Dendritic cell treated with granulocyte-macrophage colony-stimulating factor and Interleukin-4, amounts not matched to agents 40 ng/mL and 50 ng/mL, for 4 days (primary cell): ENCODE measurements at regions not wholly inside any gene's neighbourhood (a gene's known extent, or its start where the extent isn't known, plus 50 kb on each side); places are given as distances from the start of the nearest gene placed in this dataset.

Experiments
- H3K27ac Mint-ChIP-seq: one replicate; pipeline ENCODE4 v1.8.0; 2022; ENCODE audit warnings: mild to moderate bottlenecking, mixed read lengths
- H3K27me3 Mint-ChIP-seq: one replicate; pipeline ENCODE4 v1.8.0; 2022; ENCODE audit warnings: mild to moderate bottlenecking, mixed read lengths
- H3K36me3 Mint-ChIP-seq: one replicate; pipeline ENCODE4 v1.8.0; 2022; ENCODE audit warnings: low read depth, mixed read lengths
- H3K4me1 Mint-ChIP-seq: one replicate; pipeline ENCODE4 v1.8.0; 2022; ENCODE audit warnings: low read depth, mixed read lengths
- H3K4me3 Mint-ChIP-seq: one replicate; pipeline ENCODE4 v1.8.0; 2022; ENCODE audit warnings: mild to moderate bottlenecking, moderate library complexity, mixed read lengths
- H3K9me3 Mint-ChIP-seq: one replicate; pipeline ENCODE4 v1.8.0; 2022; ENCODE audit warnings: mixed read lengths
- intact Hi-C: fragments of 100-400 bp; cut with micrococcal nuclease; formaldehyde crosslinking; loops from one replicate; pipeline ENCODE4 v1.15.0; 2022

GRCh38 chr18:56200381-56200911 is 437.9 kb downstream of the TXNL1 start:
- Mint-ChIP-seq H3K27me3 (no peaks in the 10 kb centered on the region), H3K36me3 (no peaks in the 10 kb centered on the region), H3K4me1 (no peaks in the 10 kb centered on the region), H3K27ac (no peak overlapping the region), H3K9me3 (peaks cover 24% of the 10 kb centered on the region), H3K4me3 (no peak overlapping the region)
- intact Hi-C loops, result no loop called here

DNA sequence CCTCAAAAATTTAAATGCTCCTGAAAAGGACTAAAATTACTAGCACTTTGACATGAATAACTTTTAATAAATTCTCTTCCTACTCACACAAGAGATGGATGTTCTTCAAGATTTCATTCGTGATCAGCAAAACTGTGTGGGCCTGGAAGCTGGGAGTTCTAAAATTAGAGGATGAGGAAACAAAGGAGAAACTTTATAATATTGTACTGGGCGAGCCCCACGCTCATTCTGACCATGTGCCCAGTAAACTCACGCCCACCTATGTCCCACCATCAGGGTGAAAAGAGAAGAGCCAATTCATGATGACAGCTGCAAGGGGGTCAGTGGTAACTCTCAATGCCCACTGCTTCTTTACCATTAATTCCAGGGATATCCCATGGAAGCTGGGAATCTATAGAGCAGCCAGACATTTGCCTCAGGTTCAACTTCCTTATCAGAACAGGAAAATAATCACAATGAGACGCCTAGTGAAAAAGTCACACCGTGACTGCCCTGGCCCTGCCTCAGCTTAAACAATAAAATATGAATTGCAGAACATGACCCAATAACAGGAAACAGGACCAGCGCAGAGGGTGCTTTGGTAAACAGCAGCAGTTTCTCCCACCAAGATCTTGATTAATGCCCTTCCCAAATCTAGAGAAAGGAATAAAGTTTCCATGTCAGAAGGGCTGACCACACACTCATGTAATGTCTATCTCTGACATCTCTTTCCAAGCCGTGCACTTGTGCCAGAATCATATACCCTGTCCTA is 438.6 kb downstream of the TXNL1 start:
- Mint-ChIP-seq H3K36me3 (no peaks in the 10 kb centered on the region), H3K27me3 (no peaks in the 10 kb centered on the region), H3K4me1 (no peaks in the 10 kb centered on the region), H3K27ac (no peak overlapping the region), H3K4me3 (no peak overlapping the region), H3K9me3 (peaks cover 17% of the 10 kb centered on the region)
- intact Hi-C loops, result no loop called here

GRCh38 chr18:56197241-56197859 is 441.0 kb downstream of the TXNL1 start:
- intact Hi-C loops, result no loop called here
- Mint-ChIP-seq H3K4me3 (no peak overlapping the region), H3K9me3 (no peaks in the 10 kb centered on the region), H3K4me1 (no peaks in the 10 kb centered on the region), H3K27me3 (no peaks in the 10 kb centered on the region), H3K27ac (no peak overlapping the region), H3K36me3 (no peaks in the 10 kb centered on the region)

DNA sequence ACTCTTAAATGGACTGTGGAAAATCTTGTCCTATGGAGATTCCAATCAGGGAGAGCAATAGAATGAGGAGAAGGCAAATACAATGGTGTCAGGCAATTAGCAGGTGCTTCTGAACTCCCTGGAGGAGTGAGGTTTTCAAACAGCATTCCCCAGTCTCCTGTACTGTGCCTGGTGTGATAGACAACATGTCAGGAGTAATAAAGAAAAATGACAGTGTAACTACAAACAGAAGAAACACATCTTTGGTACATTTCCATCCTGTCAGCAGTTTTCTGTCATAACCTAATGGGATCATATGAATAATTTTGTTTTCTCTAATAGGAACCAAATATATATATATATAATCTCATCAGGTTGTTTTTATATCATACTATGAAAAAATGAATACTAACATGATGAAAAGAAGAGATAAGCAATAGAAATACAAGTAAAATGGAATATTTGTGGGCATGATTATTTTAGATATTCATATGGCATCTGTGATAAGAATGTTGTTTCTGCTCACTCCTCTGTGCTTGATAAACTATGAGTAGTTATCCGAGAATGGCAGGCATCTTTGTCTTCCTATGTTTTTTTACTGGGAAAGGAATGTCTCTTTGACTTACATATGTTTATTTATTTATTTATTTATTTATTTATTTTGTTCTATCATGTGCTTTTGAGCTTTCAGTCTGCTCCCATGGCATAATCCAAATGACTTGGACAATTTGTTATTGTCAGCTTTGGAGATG is 441.7 kb downstream of the TXNL1 start:
- H3K4me3 Mint-ChIP-seq, result no peak overlapping the region
- intact Hi-C loops, result no loop called here

GRCh38 chr18:56191334-56191733 is 447.1 kb downstream of the TXNL1 start:
- Mint-ChIP-seq H3K4me3 (no peak overlapping the region), H3K9me3 (no peaks in the 10 kb centered on the region), H3K27ac (no peak overlapping the region), H3K36me3 (no peaks in the 10 kb centered on the region), H3K27me3 (no peaks in the 10 kb centered on the region), H3K4me1 (no peaks in the 10 kb centered on the region)
- intact Hi-C loops, result no loop called here

More for the DNA sequence above, 441.7 kb downstream of the TXNL1 start:
- Mint-ChIP-seq H3K27ac (no peak overlapping the region), H3K27me3 (no peaks in the 10 kb centered on the region), H3K4me1 (no peaks in the 10 kb centered on the region), H3K36me3 (no peaks in the 10 kb centered on the region), H3K9me3 (no peaks in the 10 kb centered on the region)

GRCh38 chr18:56189615-56190014 is 448.8 kb downstream of the TXNL1 start:
- H3K27me3 Mint-ChIP-seq, result no peaks in the 10 kb centered on the region
- H3K4me1 Mint-ChIP-seq, result no peaks in the 10 kb centered on the region
- peaks cover 13% of the 10 kb centered on the region for H3K9me3 Mint-ChIP-seq

DNA sequence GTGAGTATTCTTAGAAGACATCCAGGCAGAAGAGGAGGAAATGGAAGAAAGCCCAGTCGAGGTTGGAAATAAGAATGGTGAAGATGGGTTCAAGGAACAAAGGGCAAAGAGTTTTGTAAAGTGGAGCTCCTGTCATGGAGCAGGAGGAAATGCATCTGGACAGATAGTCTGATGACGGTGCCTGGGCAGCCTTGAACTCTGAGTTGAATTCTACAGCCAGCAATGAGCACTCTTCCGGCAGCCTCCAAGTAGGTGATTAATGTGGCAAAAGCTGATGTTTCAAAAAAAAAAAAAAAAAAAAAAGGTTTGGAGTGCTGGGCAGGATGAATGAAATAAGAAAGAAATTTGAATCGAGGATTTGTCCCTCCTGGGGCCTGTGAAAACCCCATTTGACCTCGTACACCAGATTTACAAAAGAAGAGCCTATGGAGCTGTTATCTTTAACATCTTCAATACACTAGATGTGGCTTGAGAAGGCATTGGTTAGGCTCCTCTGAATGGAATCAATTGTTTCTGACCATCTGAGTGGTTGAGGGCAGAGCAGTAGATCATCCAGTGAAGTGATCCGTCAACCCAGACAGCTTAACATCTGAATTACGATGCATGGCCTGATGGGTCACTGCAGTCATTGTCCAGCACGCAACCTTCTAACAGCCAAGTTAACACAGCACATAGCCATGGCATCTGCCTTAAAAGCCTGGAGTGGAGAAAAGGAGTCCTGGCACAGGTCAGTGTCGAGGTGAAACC is 449.7 kb downstream of the TXNL1 start:
- H3K9me3 Mint-ChIP-seq, result peaks cover 13% of the 10 kb centered on the region
- no peaks in the 10 kb centered on the region for H3K36me3 Mint-ChIP-seq
- no peaks in the 10 kb centered on the region for H3K4me1 Mint-ChIP-seq
- H3K4me3 Mint-ChIP-seq, result no peak overlapping the region
- H3K27ac Mint-ChIP-seq, result no peak overlapping the region
- intact Hi-C loops, result no loop called here
- no peaks in the 10 kb centered on the region for H3K27me3 Mint-ChIP-seq

More at GRCh38 chr18:56189615-56190014, 448.8 kb downstream of the TXNL1 start:
- intact Hi-C loops, result no loop called here
- Mint-ChIP-seq H3K27ac (no peak overlapping the region), H3K36me3 (no peaks in the 10 kb centered on the region), H3K4me3 (no peak overlapping the region)

GRCh38 chr18:56186319-56186718 is 452.1 kb downstream of the TXNL1 start:
- Mint-ChIP-seq H3K27ac (no peak overlapping the region), H3K4me3 (no peak overlapping the region), H3K36me3 (no peaks in the 10 kb centered on the region), H3K4me1 (no peaks in the 10 kb centered on the region), H3K9me3 (peaks cover 13% of the 10 kb centered on the region), H3K27me3 (no peaks in the 10 kb centered on the region)
- intact Hi-C loops, result no loop called here

DNA sequence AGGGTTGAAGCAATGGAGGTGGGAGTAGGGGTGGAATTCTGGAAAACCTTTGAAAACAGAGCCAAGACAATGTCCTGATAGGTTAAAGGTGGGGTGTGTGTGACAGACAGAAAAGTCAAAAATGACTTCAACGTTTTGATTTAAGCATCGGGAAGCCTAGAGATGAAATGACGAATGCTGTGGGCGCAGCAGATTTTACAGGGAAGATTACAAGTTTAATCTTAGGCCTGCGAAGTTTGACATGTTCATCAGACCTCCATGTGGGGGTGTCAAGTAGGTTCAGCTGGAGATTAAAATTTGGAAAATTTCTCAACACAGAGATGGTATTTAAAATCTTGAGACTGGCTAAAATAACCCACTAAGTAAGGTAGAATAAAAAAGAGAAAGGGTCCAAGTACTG is 453.3 kb downstream of the TXNL1 start:
- intact Hi-C loops, result no loop called here
- Mint-ChIP-seq H3K4me3 (no peak overlapping the region), H3K27ac (no peak overlapping the region), H3K9me3 (peaks cover 13% of the 10 kb centered on the region), H3K27me3 (no peaks in the 10 kb centered on the region), H3K36me3 (no peaks in the 10 kb centered on the region), H3K4me1 (no peaks in the 10 kb centered on the region)

GRCh38 chr18:56176751-56177150 is 461.6 kb downstream of the TXNL1 start:
- Mint-ChIP-seq H3K9me3 (no peaks in the 10 kb centered on the region), H3K4me1 (no peaks in the 10 kb centered on the region), H3K27ac (no peak overlapping the region), H3K27me3 (no peaks in the 10 kb centered on the region), H3K36me3 (no peaks in the 10 kb centered on the region), H3K4me3 (no peak overlapping the region)
- intact Hi-C loops, result no loop called here

- no peaks in the 10 kb centered on the region for H3K27me3 Mint-ChIP-seq
- H3K27ac Mint-ChIP-seq, result no peak overlapping the region
- intact Hi-C loops, result no loop called here
- no peak overlapping the region for H3K4me3 Mint-ChIP-seq
- H3K36me3 Mint-ChIP-seq, result no peaks in the 10 kb centered on the region
- no peaks in the 10 kb centered on the region for H3K9me3 Mint-ChIP-seq
- no peaks in the 10 kb centered on the region for H3K4me1 Mint-ChIP-seq
Measured at GRCh38 chr18:56175330-56176001, 462.9 kb downstream of the TXNL1 start.

GRCh38 chr18:56173542-56174220 is 464.7 kb downstream of the TXNL1 start:
- H3K27ac Mint-ChIP-seq, result no peak overlapping the region
- no peaks in the 10 kb centered on the region for H3K4me1 Mint-ChIP-seq
- no peaks in the 10 kb centered on the region for H3K36me3 Mint-ChIP-seq
- H3K4me3 Mint-ChIP-seq, result no peak overlapping the region
- H3K9me3 Mint-ChIP-seq, result no peaks in the 10 kb centered on the region
- intact Hi-C loops, result no loop called here
- H3K27me3 Mint-ChIP-seq, result no peaks in the 10 kb centered on the region

GRCh38 chr18:56172527-56172926 is 465.9 kb downstream of the TXNL1 start:
- Mint-ChIP-seq H3K27me3 (no peaks in the 10 kb centered on the region), H3K9me3 (no peaks in the 10 kb centered on the region), H3K4me3 (no peak overlapping the region), H3K36me3 (no peaks in the 10 kb centered on the region), H3K4me1 (no peaks in the 10 kb centered on the region), H3K27ac (no peak overlapping the region)
- intact Hi-C loops, result no loop called here
